Astrocyte (in vitro differentiated cells and primary cell): ENCODE measurements at regions not wholly inside any gene's neighbourhood (a gene's known extent, or its start where the extent isn't known, plus 50 kb on each side); places are given as distances from the start of the nearest gene placed in this dataset.
"Not testable (repeated sequence)": the region's sequence is repeated elsewhere in the genome, so short reads cannot be mapped to it uniquely, and the experiment has no call there.

ENCODE experiments used
- CTCF ChIP-seq: IDR thresholded peaks from 2 replicates; pipeline ENCODE4 v1.5.1; 2011; ENCODE audit warnings: low read depth, mild to moderate bottlenecking, inconsistent platforms, low read length, moderate library complexity; ENCODE audit not compliant: insufficient read depth
- EZH2 ChIP-seq: IDR thresholded peaks from 2 replicates; pipeline ENCODE4 v1.6.1; 2012; ENCODE audit warnings: mild to moderate bottlenecking, low read length, inconsistent platforms; ENCODE audit not compliant: insufficient read depth

GRCh38 chr3:177909530-177909929, 626.7 kb upstream of the KCNMB2 start:
- TF ChIP-seq EZH2, CTCF: not testable (repeated sequence)
